RWPE1 (cell line): ENCODE measurements at regions not wholly inside any gene's neighbourhood (a gene's known extent, or its start where the extent isn't known, plus 50 kb on each side); places are given as distances from the start of the nearest gene placed in this dataset.

Experiments used
- CTCF ChIA-PET: fragments of 350-600 bp; sonication (Branson Sonifier 250); formaldehyde crosslinking; extraction: SDS; loops from one replicate; lab custom pipeline; 2021; lab: Yijun Ruan, JAX
- POLR2A ChIA-PET: fragments of 400-600 bp; formaldehyde crosslinking; extraction: SDS; loops from one replicate; lab custom pipeline; 2020; ENCODE audit warnings: antibody characterized with exemption; ENCODE audit not compliant: low non-redundant PET; lab: Yijun Ruan, JAX
- DNase-seq: peaks from one replicate; pipeline ENCODE4 v3.0.0; 2012; ENCODE audit warnings: low spot score
- H3K27ac ChIP-seq: fragments of 450-650 bp; 2 replicates; pipeline ENCODE4 v1.5.1; 2017
- TF ChIP-seq, protein P1 (sequence below): fragments of 450-650 bp; conservative IDR thresholded peaks from 2 replicates; pipeline ENCODE4 v1.5.1; 2017; ENCODE audit warnings: low read depth, mild to moderate bottlenecking

GRCh38 chr2:12341920-12342319 is 374.8 kb upstream of the TRIB2 start:
- POLR2A ChIA-PET, result no interaction called here
- TF ChIP-seq, protein P1, sequence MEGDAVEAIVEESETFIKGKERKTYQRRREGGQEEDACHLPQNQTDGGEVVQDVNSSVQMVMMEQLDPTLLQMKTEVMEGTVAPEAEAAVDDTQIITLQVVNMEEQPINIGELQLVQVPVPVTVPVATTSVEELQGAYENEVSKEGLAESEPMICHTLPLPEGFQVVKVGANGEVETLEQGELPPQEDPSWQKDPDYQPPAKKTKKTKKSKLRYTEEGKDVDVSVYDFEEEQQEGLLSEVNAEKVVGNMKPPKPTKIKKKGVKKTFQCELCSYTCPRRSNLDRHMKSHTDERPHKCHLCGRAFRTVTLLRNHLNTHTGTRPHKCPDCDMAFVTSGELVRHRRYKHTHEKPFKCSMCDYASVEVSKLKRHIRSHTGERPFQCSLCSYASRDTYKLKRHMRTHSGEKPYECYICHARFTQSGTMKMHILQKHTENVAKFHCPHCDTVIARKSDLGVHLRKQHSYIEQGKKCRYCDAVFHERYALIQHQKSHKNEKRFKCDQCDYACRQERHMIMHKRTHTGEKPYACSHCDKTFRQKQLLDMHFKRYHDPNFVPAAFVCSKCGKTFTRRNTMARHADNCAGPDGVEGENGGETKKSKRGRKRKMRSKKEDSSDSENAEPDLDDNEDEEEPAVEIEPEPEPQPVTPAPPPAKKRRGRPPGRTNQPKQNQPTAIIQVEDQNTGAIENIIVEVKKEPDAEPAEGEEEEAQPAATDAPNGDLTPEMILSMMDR, result no peak
- DNase-seq, result peak; percentile 15
- CTCF ChIA-PET, result no interaction called here
- no peak overlapping the region for H3K27ac ChIP-seq

DNA sequence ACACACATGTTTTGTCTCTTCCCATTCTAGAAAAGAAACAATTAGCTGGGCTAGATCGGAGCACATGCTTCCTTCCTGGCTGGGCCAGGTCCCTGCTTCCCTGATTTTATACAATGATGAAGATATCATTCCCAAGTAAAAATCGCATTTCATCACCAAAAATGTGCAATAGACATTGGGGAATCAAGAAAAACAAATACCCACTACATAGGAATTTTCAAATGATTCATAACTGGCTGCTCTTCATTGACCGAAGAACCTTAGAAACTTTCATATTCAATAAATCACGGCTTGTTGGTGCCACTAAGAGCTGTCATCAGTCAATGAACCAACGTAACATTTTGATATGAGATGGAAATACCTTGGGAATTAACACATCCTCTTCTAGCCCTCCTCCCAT is 373.6 kb upstream of the TRIB2 start:
- ChIA-PET CTCF (interaction anchor here (0.6 kb wide), 1 partner anchor 36 kb away, joined by 5 read pairs; no protein-coding TSS in a partner anchor), POLR2A (no interaction called here)
- no peak for DNase-seq

DNA sequence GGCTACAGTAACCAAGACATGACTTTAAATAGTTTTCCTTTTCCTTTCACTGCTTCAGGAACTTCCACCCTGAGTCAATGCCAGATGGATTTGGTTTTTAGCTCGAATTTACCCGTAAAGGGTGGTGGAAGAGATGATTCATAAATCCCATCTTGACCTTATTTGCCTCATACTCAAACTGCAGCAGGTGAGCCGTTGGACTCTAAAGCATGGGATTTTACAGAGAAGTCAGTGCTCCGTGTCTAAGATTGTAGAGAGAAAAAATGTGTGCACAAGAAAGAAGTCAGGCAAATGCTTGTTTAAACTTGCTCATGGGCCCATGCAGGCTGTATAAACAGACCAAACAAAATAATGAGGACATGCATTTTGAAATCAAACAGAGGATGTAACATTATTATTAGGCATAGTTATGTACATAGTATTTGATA is 369.7 kb upstream of the TRIB2 start:
- CTCF ChIA-PET, result interaction anchor here (0.6 kb wide), 1 partner anchor 13 kb away, joined by 3 read pairs; no protein-coding TSS in a partner anchor
- no peak overlapping the region for H3K27ac ChIP-seq
- DNase-seq, result peak; percentile 84
- TF ChIP-seq, protein P1, result no peak
- POLR2A ChIA-PET, result no interaction called here

More for the DNA sequence above, 373.6 kb upstream of the TRIB2 start:
- no peak overlapping the region for H3K27ac ChIP-seq
- TF ChIP-seq, protein P1, result no peak

GRCh38 chr2:12348216-12348615 is 368.5 kb upstream of the TRIB2 start:
- H3K27ac ChIP-seq, result no peak overlapping the region
- peak; percentile 62 for DNase-seq
- ChIA-PET CTCF (no interaction called here), POLR2A (no interaction called here)
- TF ChIP-seq, protein P1, result no peak

DNA sequence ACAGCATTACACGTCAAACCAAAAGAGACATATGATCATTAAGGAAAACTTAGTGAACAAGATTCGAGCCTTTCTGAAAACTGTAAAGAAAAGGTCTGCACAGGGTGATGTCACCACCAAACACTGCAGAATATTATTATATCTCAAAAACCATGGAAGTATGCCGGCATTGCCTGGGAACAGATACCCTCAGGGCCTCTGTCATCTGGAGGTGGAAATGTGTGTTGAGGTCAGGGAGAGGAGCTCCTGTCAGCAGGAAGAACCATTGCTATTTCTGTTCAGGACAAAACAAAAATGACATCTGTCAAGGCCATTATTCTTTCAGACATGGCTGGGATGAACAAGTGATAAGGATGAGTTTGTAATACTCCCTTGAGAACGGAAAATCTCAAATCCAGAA is 365.9 kb upstream of the TRIB2 start:
- ChIA-PET POLR2A (no interaction called here), CTCF (interaction anchor here (0.6 kb wide), 1 partner anchor 264 kb away, joined by 7 read pairs; no protein-coding TSS in a partner anchor)
- TF ChIP-seq, protein P1, result no peak
- no peak for DNase-seq
- H3K27ac ChIP-seq, result no peak overlapping the region

- H3K27ac ChIP-seq, result no peak overlapping the region
- POLR2A ChIA-PET, result no interaction called here
- DNase-seq, result no peak
- CTCF ChIA-PET, result no interaction called here
- TF ChIP-seq, protein P1, result no peak
These were observed 363.8 kb upstream of the TRIB2 start for GRCh38 chr2:12352889-12353288.
